ENCODE measurements at regions not wholly inside any gene's neighbourhood (a gene's known extent, or its start where the extent isn't known, plus 50 kb on each side); places are given as distances from the start of the nearest gene placed in this dataset.

DNA sequence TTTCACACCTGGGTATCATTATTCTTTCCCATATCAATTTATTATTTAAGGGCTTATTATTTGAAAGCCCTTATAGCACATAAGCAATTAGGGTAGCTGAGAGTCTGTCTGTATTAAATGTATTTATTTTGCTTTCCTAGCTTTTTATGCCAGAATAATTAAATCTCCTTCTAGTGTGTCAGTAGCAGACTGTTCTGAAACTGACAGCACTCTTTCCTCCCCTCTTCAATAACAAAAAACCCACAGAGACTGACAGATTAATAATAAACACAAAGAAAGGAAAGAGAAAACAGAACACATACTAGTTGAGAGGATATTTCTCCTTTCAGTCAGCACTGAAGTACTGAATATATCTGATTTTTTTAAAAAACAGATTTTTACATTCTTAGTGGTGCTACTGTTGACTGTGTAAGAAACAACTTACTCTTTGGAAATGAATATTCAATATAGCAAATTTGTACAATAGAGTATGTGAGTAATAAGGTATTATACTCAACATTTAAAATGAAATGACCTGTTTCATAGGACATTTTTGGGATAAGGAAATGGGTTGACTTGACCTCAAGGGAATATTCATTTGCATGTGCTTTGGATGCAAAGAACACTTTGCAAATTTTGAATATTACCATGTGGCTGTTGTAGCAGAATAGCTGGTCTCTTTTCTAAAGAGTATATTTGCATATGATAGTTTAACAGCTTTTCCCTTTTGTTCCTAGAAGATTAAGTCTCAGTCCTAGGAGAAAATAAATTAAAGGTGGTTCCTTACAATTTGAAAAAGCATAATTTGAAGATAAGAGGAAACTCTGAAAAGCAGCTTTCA lies 208.3 kb downstream of the SPATA31D1 start:
- TF ChIP-seq, protein P1, sequence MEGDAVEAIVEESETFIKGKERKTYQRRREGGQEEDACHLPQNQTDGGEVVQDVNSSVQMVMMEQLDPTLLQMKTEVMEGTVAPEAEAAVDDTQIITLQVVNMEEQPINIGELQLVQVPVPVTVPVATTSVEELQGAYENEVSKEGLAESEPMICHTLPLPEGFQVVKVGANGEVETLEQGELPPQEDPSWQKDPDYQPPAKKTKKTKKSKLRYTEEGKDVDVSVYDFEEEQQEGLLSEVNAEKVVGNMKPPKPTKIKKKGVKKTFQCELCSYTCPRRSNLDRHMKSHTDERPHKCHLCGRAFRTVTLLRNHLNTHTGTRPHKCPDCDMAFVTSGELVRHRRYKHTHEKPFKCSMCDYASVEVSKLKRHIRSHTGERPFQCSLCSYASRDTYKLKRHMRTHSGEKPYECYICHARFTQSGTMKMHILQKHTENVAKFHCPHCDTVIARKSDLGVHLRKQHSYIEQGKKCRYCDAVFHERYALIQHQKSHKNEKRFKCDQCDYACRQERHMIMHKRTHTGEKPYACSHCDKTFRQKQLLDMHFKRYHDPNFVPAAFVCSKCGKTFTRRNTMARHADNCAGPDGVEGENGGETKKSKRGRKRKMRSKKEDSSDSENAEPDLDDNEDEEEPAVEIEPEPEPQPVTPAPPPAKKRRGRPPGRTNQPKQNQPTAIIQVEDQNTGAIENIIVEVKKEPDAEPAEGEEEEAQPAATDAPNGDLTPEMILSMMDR (IDR thresholded peaks at IDR 0.05; ENCODE audit: low read depth, low read length, poor library complexity, severe bottlenecking), result no peak
- no peak for TF ChIP-seq EZH2phosphoT487 (IDR thresholded peaks at IDR 0.05; ENCODE audit: borderline replicate concordance, low read length)

Measured in DOHH2 (cell line).